H1 (cell line): ENCODE measurements at regions not wholly inside any gene's neighbourhood (a gene's known extent, or its start where the extent isn't known, plus 50 kb on each side); places are given as distances from the start of the nearest gene placed in this dataset.

Source experiments
- ASH2L ChIP-seq: fragments of 200-600, 300-600 bp; sonication (generic); IDR thresholded peaks from one replicate; pipeline ENCODE4 v1.7.1; 2017; ENCODE audit warnings: low read length
- BRCA1 ChIP-seq: IDR thresholded peaks from 2 replicates; pipeline ENCODE4 v1.6.1; 2012; ENCODE audit warnings: low read depth, low read length, improper control_type of control experiment
- NANOG ChIP-seq: IDR thresholded peaks from 2 replicates; pipeline ENCODE4 v1.6.1; 2011; ENCODE audit warnings: low read length, low read depth, mild to moderate bottlenecking, inconsistent platforms; ENCODE audit not compliant: insufficient read depth, poor library complexity, severe bottlenecking
- TF ChIP-seq, protein P1 (sequence below): IDR thresholded peaks from 2 replicates; pipeline ENCODE4 v1.6.1; 2011; ENCODE audit warnings: low read depth, mild to moderate bottlenecking, low read length; ENCODE audit not compliant: insufficient read depth

DNA sequence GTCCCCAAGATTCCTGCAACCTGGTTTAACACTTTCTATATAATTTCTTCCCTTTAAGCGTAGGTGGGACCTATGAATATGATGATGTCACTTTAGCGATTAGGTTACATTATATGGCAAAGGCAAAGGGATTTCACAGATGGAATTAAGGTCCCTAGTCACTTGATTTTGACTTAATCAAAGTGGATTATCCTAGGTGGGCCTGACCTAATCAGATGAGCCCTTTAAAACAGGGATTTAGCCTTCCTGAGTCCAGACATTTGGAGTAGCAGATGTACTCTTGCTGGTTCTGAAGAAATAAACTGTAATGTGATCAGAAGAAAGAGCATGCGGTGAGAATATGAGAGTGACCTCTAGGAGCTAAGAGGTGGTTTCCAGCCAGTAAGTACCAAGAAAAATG, 67.8 kb upstream of the LIN7C start (continued):
- TF ChIP-seq, protein P1, sequence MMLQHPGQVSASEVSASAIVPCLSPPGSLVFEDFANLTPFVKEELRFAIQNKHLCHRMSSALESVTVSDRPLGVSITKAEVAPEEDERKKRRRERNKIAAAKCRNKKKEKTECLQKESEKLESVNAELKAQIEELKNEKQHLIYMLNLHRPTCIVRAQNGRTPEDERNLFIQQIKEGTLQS = no peak
- TF ChIP-seq ASH2L = no peak
- no peak for TF ChIP-seq NANOG
- no peak for TF ChIP-seq BRCA1
